BJ (cell line): ENCODE measurements at regions not wholly inside any gene's neighbourhood (a gene's known extent, or its start where the extent isn't known, plus 50 kb on each side); places are given as distances from the start of the nearest gene placed in this dataset. TPM values are rescaled to one million over a fixed set of nuclear protein-coding genes. Genes with fewer than 3 reads are reported as not detected.
"Not testable (repeated sequence)": the region's sequence is repeated elsewhere in the genome, so short reads cannot be mapped to it uniquely, and the experiment has no call there.

Experiments
- CTCF ChIA-PET: fragments of 350-600 bp; formaldehyde crosslinking; extraction: SDS; loops from one replicate; lab custom pipeline; 2021; ENCODE audit warnings: antibody characterized with exemption, inconsistent platforms; lab: Yijun Ruan, JAX
- POLR2A ChIA-PET: fragments of 300-600 bp; sonication (Branson Sonifier 250); formaldehyde crosslinking; extraction: SDS; loops from one replicate; lab custom pipeline; 2021; ENCODE audit warnings: antibody characterized with exemption; lab: Charles Lee
- DNase-seq: peaks from one replicate; pipeline ENCODE4 v3.0.0-alpha.2; 2011; ENCODE audit warnings: low read depth
- H3K27me3 ChIP-seq: 2 replicates; pipeline ENCODE4 v1.6.0; 2011; ENCODE audit warnings: low read length; ENCODE audit not compliant: control insufficient read depth, insufficient read depth
- H3K36me3 ChIP-seq: 2 replicates; pipeline ENCODE4 v1.5.1; 2011; ENCODE audit warnings: low read length; ENCODE audit not compliant: control insufficient read depth, insufficient read depth
- H3K4me3 ChIP-seq: 2 replicates; pipeline ENCODE4 v1.5.1; 2011; ENCODE audit warnings: low read depth, mild to moderate bottlenecking, control low read depth, low read length
- CTCF ChIP-seq: IDR thresholded peaks from 2 replicates; pipeline ENCODE4 v1.5.1; 2011; ENCODE audit warnings: low read depth, mild to moderate bottlenecking, control low read depth, inconsistent platforms, low read length, moderate library complexity; ENCODE audit not compliant: insufficient read depth
- small RNA-seq: library from RNA; depleted of rRNA; stranded (forward); fragments of <200 nt; gene quantifications from one replicate; pipeline ENCODE3, GENCODE V24; 2012; ENCODE audit warnings: low replicate concordance, low read depth; ENCODE audit not compliant: insufficient read length

GRCh38 chr15:34494084-34494399 is 56.4 kb upstream of the GOLGA8A start:
- POLR2A ChIA-PET, result no interaction called here
- DNase-seq, result no peak
- peaks cover 16% of the 10 kb centered on the region for H3K27me3 ChIP-seq
- H3K4me3 ChIP-seq, result no peak overlapping the region
- no peak for TF ChIP-seq CTCF
- H3K36me3 ChIP-seq, result no peaks in the 10 kb centered on the region
- CTCF ChIA-PET, result interaction anchor here (0.6 kb wide), 1 partner anchor 371 kb away, joined by 3 read pairs; no protein-coding TSS in a partner anchor

GRCh38 chr15:34493001-34493400 is 55.4 kb upstream of the GOLGA8A start:
- ChIA-PET POLR2A (no interaction called here), CTCF (no interaction called here)
- Histone ChIP-seq H3K4me3 (no peak overlapping the region), H3K27me3 (peaks cover 15% of the 10 kb centered on the region), H3K36me3 (no peaks in the 10 kb centered on the region)
- no peak for TF ChIP-seq CTCF
- DNase-seq, result no peak

- DNase-seq, POLR2A ChIA-PET, H3K36me3 ChIP-seq, H3K4me3 ChIP-seq: not testable (repeated sequence)
- H3K27me3 ChIP-seq, result peaks cover 15% of the 10 kb centered on the region
- CTCF ChIA-PET, result interaction anchor here (1.3 to 1.6 kb wide), 2 partner anchors 10 to 96 kb away, joined by 4 to 5 read pairs; no protein-coding TSS in a partner anchor
Observed at GRCh38 chr15:34491488-34491887, 53.9 kb upstream of the GOLGA8A start.

- POLR2A ChIA-PET, result no interaction called here
- CTCF ChIA-PET, result interaction anchor here (1.3 kb wide), 1 partner anchor 97 kb away, joined by 4 read pairs; no protein-coding TSS in a partner anchor
- Histone ChIP-seq H3K4me3 (no peak overlapping the region), H3K27me3 (peaks cover 15% of the 10 kb centered on the region), H3K36me3 (no peaks in the 10 kb centered on the region)
- no peak for TF ChIP-seq CTCF
- no peak for DNase-seq
Observed at GRCh38 chr15:34490417-34491193, 53.0 kb upstream of the GOLGA8A start.

GRCh38 chr15:34488973-34489959 is 51.7 kb upstream of the GOLGA8A start:
- H3K4me3 ChIP-seq, POLR2A ChIA-PET, DNase-seq, H3K27me3 ChIP-seq, H3K36me3 ChIP-seq, CTCF ChIA-PET: not testable (repeated sequence)

Small RNA genes in the stretch of these regions (small RNA-seq; reads per million reads assigned to genes)
- not detected for gene MIR1233-2
